NT2/D1 (cell line): ENCODE measurements at regions not wholly inside any gene's neighbourhood (a gene's known extent, or its start where the extent isn't known, plus 50 kb on each side); places are given as distances from the start of the nearest gene placed in this dataset.

Experiments
- YY1 ChIP-seq: IDR thresholded peaks from 2 replicates; pipeline ENCODE4 v1.6.1; 2011; ENCODE audit not compliant: insufficient read length, insufficient read depth
- ZNF274 ChIP-seq: IDR thresholded peaks from 2 replicates; pipeline ENCODE4 v1.6.1; 2011; ENCODE audit warnings: mild to moderate bottlenecking, low read depth, low read length

DNA sequence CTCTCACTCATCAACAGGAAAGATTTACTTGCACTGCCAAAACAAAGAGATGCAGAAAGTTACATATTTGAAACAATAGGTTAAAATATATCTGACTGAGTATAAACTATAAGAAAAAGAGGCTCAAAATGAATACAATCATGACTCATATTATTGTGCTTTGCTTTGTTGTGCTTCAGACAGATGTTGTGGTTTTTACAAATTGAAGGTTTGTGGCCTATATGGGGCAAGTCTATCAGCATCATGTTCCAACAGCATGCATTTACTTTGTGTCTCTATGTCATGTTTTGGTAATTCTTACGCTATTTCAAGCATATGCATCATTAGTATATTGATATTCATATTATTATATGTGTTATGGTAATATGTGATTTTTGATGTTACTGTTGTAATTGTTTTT is 330.0 kb downstream of the PRR16 start:
- TF ChIP-seq YY1 (no peak), ZNF274 (no peak)
